Osteoblast (primary cell): ENCODE measurements at regions not wholly inside any gene's neighbourhood (a gene's known extent, or its start where the extent isn't known, plus 50 kb on each side); places are given as distances from the start of the nearest gene placed in this dataset.

Source experiments
- DNase-seq: peaks from one replicate; pipeline ENCODE4 v3.0.0; 2011; ENCODE audit warnings: low spot score, mixed read lengths; ENCODE audit not compliant: insufficient read length; ENCODE audit errors: missing footprints
- H2AFZ ChIP-seq: 2 replicates; pipeline ENCODE4 v1.6.0; 2011; ENCODE audit warnings: mild to moderate bottlenecking, low read length
- H3K27ac ChIP-seq: 2 replicates; pipeline ENCODE4 v1.5.1; 2011; ENCODE audit warnings: mild to moderate bottlenecking, low read depth, low read length, moderate library complexity
- H3K27me3 ChIP-seq: 2 replicates; pipeline ENCODE4 v1.6.0; 2012; ENCODE audit warnings: mild to moderate bottlenecking, control low read depth, inconsistent platforms, low read length, moderate library complexity; ENCODE audit not compliant: insufficient read depth
- H3K36me3 ChIP-seq: 2 replicates; pipeline ENCODE4 v1.5.1; 2011; ENCODE audit warnings: mild to moderate bottlenecking, low read length, control low read depth, moderate library complexity; ENCODE audit not compliant: insufficient read depth
- H3K4me1 ChIP-seq: 2 replicates; pipeline ENCODE4 v1.5.1; 2011; ENCODE audit warnings: mild to moderate bottlenecking, low read length, control low read depth, moderate library complexity; ENCODE audit not compliant: insufficient read depth
- H3K4me2 ChIP-seq: 2 replicates; pipeline ENCODE4 v1.6.0; 2011; ENCODE audit warnings: mild to moderate bottlenecking, low read length; ENCODE audit not compliant: insufficient read depth
- H3K4me3 ChIP-seq: fragments of 200-600 bp; sonication (generic); 3 replicates; pipeline ENCODE4 v1.5.1; 2012; ENCODE audit warnings: mild to moderate bottlenecking, low read length, inconsistent platforms; ENCODE audit not compliant: insufficient read depth
- H3K79me2 ChIP-seq: 2 replicates; pipeline ENCODE4 v1.6.0; 2012; ENCODE audit warnings: mild to moderate bottlenecking, low read length, control low read depth, inconsistent platforms; ENCODE audit not compliant: insufficient read depth
- H3K9me3 ChIP-seq: 2 replicates; pipeline ENCODE4 v1.5.1; 2011; ENCODE audit warnings: low read depth, low read length, control low read depth
- H4K20me1 ChIP-seq: 2 replicates; pipeline ENCODE4 v1.6.0; 2012; ENCODE audit warnings: mild to moderate bottlenecking, low read length, control low read depth; ENCODE audit not compliant: insufficient read depth
- TF ChIP-seq, protein P1 (sequence below): IDR thresholded peaks from 2 replicates; pipeline ENCODE4 v1.5.1; 2011; ENCODE audit warnings: mild to moderate bottlenecking, low read depth, low read length, moderate library complexity; ENCODE audit errors: extremely low read depth

GRCh38 chr6:134657343-134657742 is 292.6 kb downstream of the ALDH8A1 start:
- Histone ChIP-seq H3K36me3 (no peaks in the 10 kb centered on the region), H3K4me2 (no peak overlapping the region), H3K27me3 (no peaks in the 10 kb centered on the region), H3K79me2 (no peaks in the 10 kb centered on the region), H3K9me3 (no peaks in the 10 kb centered on the region), H3K4me1 (no peaks in the 10 kb centered on the region), H3K4me3 (no peak overlapping the region), H3K27ac (no peak overlapping the region), H2AFZ (no peak overlapping the region), H4K20me1 (no peaks in the 10 kb centered on the region)
- no peak for DNase-seq
- TF ChIP-seq, protein P1, sequence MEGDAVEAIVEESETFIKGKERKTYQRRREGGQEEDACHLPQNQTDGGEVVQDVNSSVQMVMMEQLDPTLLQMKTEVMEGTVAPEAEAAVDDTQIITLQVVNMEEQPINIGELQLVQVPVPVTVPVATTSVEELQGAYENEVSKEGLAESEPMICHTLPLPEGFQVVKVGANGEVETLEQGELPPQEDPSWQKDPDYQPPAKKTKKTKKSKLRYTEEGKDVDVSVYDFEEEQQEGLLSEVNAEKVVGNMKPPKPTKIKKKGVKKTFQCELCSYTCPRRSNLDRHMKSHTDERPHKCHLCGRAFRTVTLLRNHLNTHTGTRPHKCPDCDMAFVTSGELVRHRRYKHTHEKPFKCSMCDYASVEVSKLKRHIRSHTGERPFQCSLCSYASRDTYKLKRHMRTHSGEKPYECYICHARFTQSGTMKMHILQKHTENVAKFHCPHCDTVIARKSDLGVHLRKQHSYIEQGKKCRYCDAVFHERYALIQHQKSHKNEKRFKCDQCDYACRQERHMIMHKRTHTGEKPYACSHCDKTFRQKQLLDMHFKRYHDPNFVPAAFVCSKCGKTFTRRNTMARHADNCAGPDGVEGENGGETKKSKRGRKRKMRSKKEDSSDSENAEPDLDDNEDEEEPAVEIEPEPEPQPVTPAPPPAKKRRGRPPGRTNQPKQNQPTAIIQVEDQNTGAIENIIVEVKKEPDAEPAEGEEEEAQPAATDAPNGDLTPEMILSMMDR: no peak

DNA sequence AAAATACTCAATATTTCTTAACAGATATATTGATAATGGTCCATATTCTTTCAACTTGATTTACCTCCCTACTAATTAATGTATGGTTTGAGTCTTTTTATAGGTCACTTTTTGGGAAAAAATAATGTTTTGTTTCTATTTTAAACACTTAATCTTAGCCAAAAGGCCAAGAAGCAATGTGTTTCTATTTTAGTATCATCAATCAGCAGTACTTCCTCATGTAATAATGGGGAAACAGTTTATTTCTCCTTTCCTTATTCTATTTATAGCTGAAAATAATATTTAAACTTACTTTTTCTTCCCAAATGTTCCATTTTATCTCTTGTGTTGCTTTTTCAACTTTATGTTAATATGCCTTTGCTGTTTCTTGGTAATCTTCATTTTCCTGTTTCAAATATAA is 295.1 kb downstream of the ALDH8A1 start:
- Histone ChIP-seq H3K4me1 (no peaks in the 10 kb centered on the region), H3K4me3 (no peak overlapping the region), H3K36me3 (no peaks in the 10 kb centered on the region), H3K4me2 (no peak overlapping the region), H4K20me1 (no peaks in the 10 kb centered on the region), H3K9me3 (no peaks in the 10 kb centered on the region), H3K27me3 (no peaks in the 10 kb centered on the region), H2AFZ (no peak overlapping the region), H3K79me2 (no peaks in the 10 kb centered on the region), H3K27ac (no peak overlapping the region)
- TF ChIP-seq, protein P1: no peak
- no peak for DNase-seq

DNA sequence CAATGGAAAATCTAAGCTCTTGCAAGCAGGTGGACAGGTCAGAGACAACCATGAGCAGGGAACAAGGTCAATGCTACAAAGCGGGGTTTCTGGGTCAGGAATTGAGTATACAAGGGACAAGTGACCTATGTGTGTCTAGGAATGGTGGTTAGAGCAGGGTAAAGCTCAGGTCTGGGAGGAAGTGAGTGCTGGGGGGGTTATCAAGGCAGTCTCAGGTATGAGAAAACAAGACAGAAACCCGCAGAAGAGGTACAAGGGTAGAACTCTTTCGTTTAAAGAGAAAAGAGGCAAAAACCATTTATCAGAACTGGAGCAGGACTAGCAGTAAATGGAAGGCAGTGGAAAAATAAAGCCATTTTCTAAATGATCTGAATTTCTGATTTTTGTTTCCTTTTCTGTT is 298.4 kb downstream of the ALDH8A1 start:
- Histone ChIP-seq H3K4me3 (no peak overlapping the region), H3K27ac (no peak overlapping the region), H3K27me3 (no peaks in the 10 kb centered on the region), H3K4me2 (no peak overlapping the region), H2AFZ (no peak overlapping the region), H3K36me3 (no peaks in the 10 kb centered on the region), H3K4me1 (no peaks in the 10 kb centered on the region), H3K79me2 (no peaks in the 10 kb centered on the region), H3K9me3 (no peaks in the 10 kb centered on the region), H4K20me1 (no peaks in the 10 kb centered on the region)
- TF ChIP-seq, protein P1: no peak
- no peak for DNase-seq

DNA sequence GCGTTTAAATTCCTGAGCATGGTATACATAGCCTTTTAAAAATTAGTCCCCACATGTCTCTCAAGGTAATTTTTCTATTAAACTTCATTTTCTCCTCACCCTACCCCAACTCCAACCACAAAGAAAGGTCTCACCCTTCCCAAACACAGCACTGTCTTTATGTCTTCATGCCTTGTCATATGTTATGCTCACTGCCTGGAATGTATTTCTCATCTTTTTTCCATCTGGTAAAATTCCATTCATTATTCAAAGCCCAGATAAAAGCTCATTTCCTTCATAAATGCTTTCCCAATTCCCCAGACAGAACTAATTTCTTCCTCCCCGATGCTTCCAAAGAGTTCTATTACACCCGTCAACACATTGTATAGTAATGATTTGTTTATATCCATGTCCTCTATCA is 302.0 kb downstream of the ALDH8A1 start:
- H2AFZ ChIP-seq: no peak overlapping the region
- H3K4me3 ChIP-seq: no peak overlapping the region
- H3K9me3 ChIP-seq: no peaks in the 10 kb centered on the region
- H3K4me1 ChIP-seq: peaks cover 4% of the 10 kb centered on the region
- peak; percentile 44 for DNase-seq
- H3K36me3 ChIP-seq: no peaks in the 10 kb centered on the region
- H4K20me1 ChIP-seq: no peaks in the 10 kb centered on the region
- H3K27ac ChIP-seq: no peak overlapping the region
- H3K27me3 ChIP-seq: no peaks in the 10 kb centered on the region
- no peaks in the 10 kb centered on the region for H3K79me2 ChIP-seq
- H3K4me2 ChIP-seq: no peak overlapping the region
- TF ChIP-seq, protein P1: no peak
